ENCODE measurements at regions not wholly inside any gene's neighbourhood (a gene's known extent, or its start where the extent isn't known, plus 50 kb on each side); places are given as distances from the start of the nearest gene placed in this dataset.

GRCh38 chr6:79335133-79335674, 100.7 kb upstream of the HMGN3 start:
- ATAC-seq (no peak), DNase-seq (no peak)
- intact Hi-C loops (cut with micrococcal nuclease) = no loop called here

- ATAC-seq = no peak
- intact Hi-C loops (cut with micrococcal nuclease) = no loop called here
- no peak for DNase-seq
Observed at GRCh38 chr6:79334674-79335073, 100.2 kb upstream of the HMGN3 start.

- ATAC-seq (no peak), DNase-seq (no peak)
- intact Hi-C loops (cut with micrococcal nuclease) = no loop called here
Observed at GRCh38 chr6:79330704-79331103, 96.2 kb upstream of the HMGN3 start.

- DNase-seq = no peak
- intact Hi-C loops (cut with micrococcal nuclease) = no loop called here
- no peak for ATAC-seq
Observed at GRCh38 chr6:79313254-79313653, 78.8 kb upstream of the HMGN3 start.

- intact Hi-C loops (cut with micrococcal nuclease) = no loop called here
- DNase-seq (no peak), ATAC-seq (no peak)
Observed at GRCh38 chr6:79307321-79308036, 73.0 kb upstream of the HMGN3 start.

GRCh38 chr6:79305020-79305419, 70.5 kb upstream of the HMGN3 start:
- ATAC-seq = no peak
- intact Hi-C loops (cut with micrococcal nuclease) = no loop called here
- no peak for DNase-seq

- no peak for DNase-seq
- intact Hi-C loops (cut with micrococcal nuclease) = no loop called here
Observed at GRCh38 chr6:79302341-79302740, 67.9 kb upstream of the HMGN3 start.

GRCh38 chr6:79301290-79301689, 66.8 kb upstream of the HMGN3 start:
- DNase-seq (no peak), ATAC-seq (no peak)
- intact Hi-C loops (cut with micrococcal nuclease) = no loop called here

More at GRCh38 chr6:79302341-79302740, 67.9 kb upstream of the HMGN3 start:
- no peak for ATAC-seq

- DNase-seq (no peak), ATAC-seq (no peak)
- intact Hi-C loops (cut with micrococcal nuclease) = no loop called here
Observed at GRCh38 chr6:79296211-79296610, 61.7 kb upstream of the HMGN3 start.

Measured in left ventricle myocardium superior (tissue), 1 donor.